OCI-LY1 (cell line): ENCODE measurements at regions not wholly inside any gene's neighbourhood (a gene's known extent, or its start where the extent isn't known, plus 50 kb on each side); places are given as distances from the start of the nearest gene placed in this dataset.

Experiments
- H2AFZ ChIP-seq: fragments of 200-600 bp; sonication (generic), shearing (Covaris generic); 2 replicates; pipeline ENCODE4 v1.6.0; 2014; ENCODE audit warnings: antibody characterized with exemption, mild to moderate bottlenecking, low read length
- H3F3A ChIP-seq: fragments of 200-600 bp; sonication (generic), shearing (Covaris generic); 2 replicates; pipeline ENCODE4 v1.6.0; 2014; ENCODE audit warnings: mild to moderate bottlenecking, antibody characterized with exemption, low read length, moderate library complexity; ENCODE audit not compliant: insufficient read depth
- H3K27ac ChIP-seq: fragments of 200-600 bp; sonication (generic); 2 replicates; pipeline ENCODE4 v1.5.1; 2014; ENCODE audit warnings: low read length, mixed run types, mild to moderate bottlenecking, low read depth; ENCODE audit not compliant: poor library complexity, severe bottlenecking
- H3K27me3 ChIP-seq: fragments of 200-600 bp; sonication (generic); 2 replicates; pipeline ENCODE4 v1.6.0; 2014; ENCODE audit warnings: antibody characterized with exemption, mild to moderate bottlenecking, low read length, moderate library complexity; ENCODE audit not compliant: insufficient read depth
- H3K36me3 ChIP-seq: fragments of 200-600 bp; sonication (generic); 2 replicates; pipeline ENCODE4 v1.6.1; 2014; ENCODE audit warnings: mild to moderate bottlenecking, antibody characterized with exemption, low read length, moderate library complexity, mixed read lengths; ENCODE audit not compliant: insufficient read depth
- H3K4me1 ChIP-seq: fragments of 200-600 bp; sonication (generic); 2 replicates; pipeline ENCODE4 v1.5.1; 2014; ENCODE audit warnings: mild to moderate bottlenecking, low read length, moderate library complexity; ENCODE audit not compliant: insufficient read depth, severe bottlenecking
- H3K4me2 ChIP-seq: fragments of 200-600 bp; sonication (generic), shearing (Covaris generic); 2 replicates; pipeline ENCODE4 v1.6.1; 2014; ENCODE audit warnings: low read length
- H3K4me3 ChIP-seq: fragments of 200-600 bp; sonication (generic); 2 replicates; pipeline ENCODE4 v1.5.1; 2014; ENCODE audit warnings: low read length, low read depth, mild to moderate bottlenecking, mixed read lengths; ENCODE audit not compliant: poor library complexity, severe bottlenecking
- H3K79me2 ChIP-seq: fragments of 200-600 bp; shearing (Covaris generic); 2 replicates; pipeline ENCODE4 v1.6.1; 2016; ENCODE audit warnings: mixed run types, low read length, mixed read lengths; ENCODE audit not compliant: insufficient read depth
- H3K9ac ChIP-seq: fragments of 200-600 bp; sonication (generic), shearing (Covaris generic); 2 replicates; pipeline ENCODE4 v1.6.1; 2014; ENCODE audit warnings: mild to moderate bottlenecking, low read length, mixed read lengths
- H3K9me2 ChIP-seq: fragments of 200-600 bp; sonication (generic), shearing (Covaris generic); 2 replicates; pipeline ENCODE4 v1.6.1; 2014; ENCODE audit warnings: low read depth, mild to moderate bottlenecking, low read length, mixed read lengths
- H3K9me3 ChIP-seq: fragments of 200-600 bp; shearing (Covaris generic); 2 replicates; pipeline ENCODE4 v1.6.1; 2014; ENCODE audit warnings: low read length, mixed read lengths
- H4K20me1 ChIP-seq: fragments of 200-600 bp; sonication (generic), shearing (Covaris generic); 2 replicates; pipeline ENCODE4 v1.6.0; 2016; ENCODE audit warnings: mild to moderate bottlenecking, low read length; ENCODE audit not compliant: insufficient read depth
- CTCF ChIP-seq: fragments of 200-600 bp; sonication (generic), shearing (Covaris generic); IDR thresholded peaks from 2 replicates; pipeline ENCODE4 v1.5.1; 2017; ENCODE audit warnings: mild to moderate bottlenecking, antibody characterized with exemption, low read length, moderate library complexity, mixed read lengths
- EZH2 ChIP-seq: fragments of 200-600 bp; sonication (generic), shearing (Covaris generic); IDR thresholded peaks from 2 replicates; pipeline ENCODE4 v1.8.0; 2017; ENCODE audit warnings: borderline replicate concordance, mixed run types, mild to moderate bottlenecking, antibody characterized with exemption, low read length, moderate library complexity, mixed read lengths

DNA sequence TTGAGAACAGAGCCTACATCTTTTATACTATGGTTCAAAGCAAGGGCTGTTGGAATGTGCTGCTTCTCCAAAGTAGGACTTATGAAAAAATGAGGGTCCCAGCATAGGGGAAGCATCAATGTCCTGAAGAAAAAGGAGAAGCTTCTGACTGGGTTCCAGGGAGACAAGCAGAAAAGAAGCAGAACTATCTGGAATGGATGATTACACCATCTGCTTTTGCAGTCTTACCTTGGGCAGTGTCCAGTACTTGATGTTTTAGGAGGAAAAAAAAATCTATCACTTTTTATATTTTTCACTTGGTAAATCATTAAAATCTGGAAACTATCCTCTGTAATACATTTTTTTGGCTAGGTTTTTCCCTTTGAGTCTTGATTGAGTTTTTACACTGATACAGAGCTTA is 57.9 kb upstream of the DPH6 start:
- Histone ChIP-seq H3K4me3 (no peak overlapping the region), H3K9me3 (no peaks in the 10 kb centered on the region), H3K79me2 (no peaks in the 10 kb centered on the region), H4K20me1 (no peaks in the 10 kb centered on the region), H3K4me2 (no peak overlapping the region), H3K27ac (no peak overlapping the region), H3K36me3 (no peaks in the 10 kb centered on the region), H3K9me2 (no peaks in the 10 kb centered on the region), H3K4me1 (no peaks in the 10 kb centered on the region), H3K27me3 (no peaks in the 10 kb centered on the region), H3K9ac (no peak overlapping the region), H3F3A (no peaks in the 10 kb centered on the region), H2AFZ (no peak overlapping the region)
- TF ChIP-seq CTCF, result no peak
- no peak for TF ChIP-seq EZH2

- Histone ChIP-seq H3K4me1 (no peaks in the 10 kb centered on the region), H3K9me3 (no peaks in the 10 kb centered on the region), H3K27ac (no peak overlapping the region), H3K27me3 (no peaks in the 10 kb centered on the region), H3K4me2 (no peak overlapping the region), H3F3A (no peaks in the 10 kb centered on the region), H3K36me3 (no peaks in the 10 kb centered on the region), H3K79me2 (no peaks in the 10 kb centered on the region), H3K9me2 (no peaks in the 10 kb centered on the region), H2AFZ (no peak overlapping the region), H3K9ac (no peak overlapping the region), H4K20me1 (no peaks in the 10 kb centered on the region), H3K4me3 (no peak overlapping the region)
- no peak for TF ChIP-seq EZH2
- no peak for TF ChIP-seq CTCF
Observed at GRCh38 chr15:35605764-35606449, 59.9 kb upstream of the DPH6 start.

DNA sequence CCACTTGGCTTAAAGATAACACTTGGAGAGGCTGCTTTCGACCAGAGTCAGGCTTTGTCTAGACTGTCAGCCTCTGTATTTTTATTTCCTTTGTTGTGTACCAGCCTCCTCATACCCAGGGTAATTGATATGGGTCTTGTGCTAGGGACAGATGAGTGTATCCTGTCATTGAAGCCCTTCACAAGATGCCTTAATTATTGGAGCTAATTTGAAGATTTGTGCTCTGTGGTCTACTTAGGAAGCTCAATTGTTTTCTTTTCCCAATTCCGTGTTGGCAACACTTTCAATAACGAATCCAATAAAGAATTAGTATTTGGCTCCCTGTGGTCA is 60.5 kb upstream of the DPH6 start:
- no peaks in the 10 kb centered on the region for H3K27me3 ChIP-seq
- H3K4me2 ChIP-seq, result no peak overlapping the region
- no peaks in the 10 kb centered on the region for H4K20me1 ChIP-seq
- no peak overlapping the region for H3K27ac ChIP-seq
- no peak overlapping the region for H2AFZ ChIP-seq
- TF ChIP-seq CTCF (no peak), EZH2 (no peak)
- no peaks in the 10 kb centered on the region for H3F3A ChIP-seq
- no peaks in the 10 kb centered on the region for H3K36me3 ChIP-seq
- H3K9ac ChIP-seq, result no peak overlapping the region
- H3K9me2 ChIP-seq, result no peaks in the 10 kb centered on the region
- no peaks in the 10 kb centered on the region for H3K9me3 ChIP-seq
- H3K4me3 ChIP-seq, result no peak overlapping the region
- no peaks in the 10 kb centered on the region for H3K79me2 ChIP-seq
- no peaks in the 10 kb centered on the region for H3K4me1 ChIP-seq
